ENCODE measurements at regions not wholly inside any gene's neighbourhood (a gene's known extent, or its start where the extent isn't known, plus 50 kb on each side); places are given as distances from the start of the nearest gene placed in this dataset.

DNA sequence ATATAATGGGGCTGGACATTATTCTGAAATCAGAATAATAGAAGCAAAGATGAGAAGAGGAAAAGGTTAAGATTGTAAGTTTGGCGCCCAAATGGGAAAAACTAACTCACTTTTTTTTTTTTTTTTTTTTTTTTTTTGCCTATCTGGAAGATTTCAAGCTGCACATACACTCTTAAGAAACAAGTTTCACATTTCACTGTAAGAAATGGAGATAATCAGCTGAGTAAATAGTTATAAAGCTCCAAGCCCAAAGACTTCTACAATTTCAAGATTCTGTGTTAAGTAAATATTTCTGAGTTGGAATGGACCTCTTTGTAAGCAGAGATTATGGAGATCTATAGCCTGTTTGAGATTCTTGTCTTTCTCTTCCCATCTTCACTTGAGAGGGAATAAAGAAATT lies 140.0 kb downstream of the SLC17A6 start:
- Histone ChIP-seq H3K4me3 (no peak overlapping the region), H3K9me3 (no peaks in the 10 kb centered on the region), H3K36me3 (no peaks in the 10 kb centered on the region), H3K27me3 (no peaks in the 10 kb centered on the region), H3K27ac (no peak overlapping the region), H3K4me1 (no peaks in the 10 kb centered on the region)
- intact Hi-C loops (cut with DNase I; ENCODE audit: low total_unique reads) = no loop called here
- DNase-seq (ENCODE audit: low spot score in 2 of 2) = no peak
- TF ChIP-seq, protein P1, sequence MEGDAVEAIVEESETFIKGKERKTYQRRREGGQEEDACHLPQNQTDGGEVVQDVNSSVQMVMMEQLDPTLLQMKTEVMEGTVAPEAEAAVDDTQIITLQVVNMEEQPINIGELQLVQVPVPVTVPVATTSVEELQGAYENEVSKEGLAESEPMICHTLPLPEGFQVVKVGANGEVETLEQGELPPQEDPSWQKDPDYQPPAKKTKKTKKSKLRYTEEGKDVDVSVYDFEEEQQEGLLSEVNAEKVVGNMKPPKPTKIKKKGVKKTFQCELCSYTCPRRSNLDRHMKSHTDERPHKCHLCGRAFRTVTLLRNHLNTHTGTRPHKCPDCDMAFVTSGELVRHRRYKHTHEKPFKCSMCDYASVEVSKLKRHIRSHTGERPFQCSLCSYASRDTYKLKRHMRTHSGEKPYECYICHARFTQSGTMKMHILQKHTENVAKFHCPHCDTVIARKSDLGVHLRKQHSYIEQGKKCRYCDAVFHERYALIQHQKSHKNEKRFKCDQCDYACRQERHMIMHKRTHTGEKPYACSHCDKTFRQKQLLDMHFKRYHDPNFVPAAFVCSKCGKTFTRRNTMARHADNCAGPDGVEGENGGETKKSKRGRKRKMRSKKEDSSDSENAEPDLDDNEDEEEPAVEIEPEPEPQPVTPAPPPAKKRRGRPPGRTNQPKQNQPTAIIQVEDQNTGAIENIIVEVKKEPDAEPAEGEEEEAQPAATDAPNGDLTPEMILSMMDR (IDR thresholded peaks at IDR 0.05) = no peak

DNA sequence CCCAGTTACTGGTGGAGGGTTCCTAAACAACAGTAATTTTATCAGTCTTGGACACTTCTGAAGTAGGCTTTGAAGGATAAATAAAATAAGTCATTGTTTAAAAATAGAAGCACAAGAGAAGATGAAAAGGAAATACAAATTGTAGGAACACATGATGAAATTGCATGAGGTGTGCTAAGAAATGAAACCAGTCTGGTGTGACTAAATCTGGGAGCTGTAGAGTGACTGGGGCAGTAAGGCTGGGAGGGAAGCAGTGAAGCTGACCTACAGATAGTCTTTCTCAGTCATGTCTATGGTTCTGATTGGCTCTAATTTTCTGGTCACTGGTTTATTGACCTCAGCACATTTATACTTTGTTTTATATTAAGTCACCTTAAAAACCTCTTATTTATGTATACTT lies 139.1 kb downstream of the SLC17A6 start:
- no peak overlapping the region for H3K27ac ChIP-seq
- no peaks in the 10 kb centered on the region for H3K4me1 ChIP-seq
- intact Hi-C loops (cut with DNase I; ENCODE audit: low total_unique reads) = no loop called here
- DNase-seq (ENCODE audit: low spot score in 2 of 2) = no peak
- H3K36me3 ChIP-seq = no peaks in the 10 kb centered on the region
- no peaks in the 10 kb centered on the region for H3K9me3 ChIP-seq
- H3K27me3 ChIP-seq = no peaks in the 10 kb centered on the region
- H3K4me3 ChIP-seq = no peak overlapping the region
- no peak for TF ChIP-seq POLR2AphosphoS5 (IDR thresholded peaks at IDR 0.05)
- TF ChIP-seq, protein P1 (IDR thresholded peaks at IDR 0.05) = no peak
- no peak for TF ChIP-seq POLR2A (IDR thresholded peaks at IDR 0.05)

GRCh38 chr11:22476589-22476988 lies 138.4 kb downstream of the SLC17A6 start:
- Histone ChIP-seq H3K9me3 (no peaks in the 10 kb centered on the region), H3K27ac (no peak overlapping the region), H3K27me3 (no peaks in the 10 kb centered on the region), H3K4me3 (no peak overlapping the region), H3K36me3 (no peaks in the 10 kb centered on the region), H3K4me1 (no peaks in the 10 kb centered on the region)
- TF ChIP-seq POLR2A (IDR thresholded peaks at IDR 0.05) (no peak), POLR2AphosphoS5 (IDR thresholded peaks at IDR 0.05) (no peak)
- intact Hi-C loops (cut with DNase I; ENCODE audit: low total_unique reads) = no loop called here
- DNase-seq (ENCODE audit: low spot score in 2 of 2) = no peak

- no peak for TF ChIP-seq POLR2AphosphoS5 (IDR thresholded peaks at IDR 0.05)
- TF ChIP-seq, protein P1 (IDR thresholded peaks at IDR 0.05) = no peak
- TF ChIP-seq POLR2A (IDR thresholded peaks at IDR 0.05) = no peak
- H3K9me3 ChIP-seq = no peaks in the 10 kb centered on the region
- H3K4me1 ChIP-seq = no peaks in the 10 kb centered on the region
- H3K27ac ChIP-seq = no peak overlapping the region
- no peaks in the 10 kb centered on the region for H3K27me3 ChIP-seq
- H3K4me3 ChIP-seq = no peak overlapping the region
- no peaks in the 10 kb centered on the region for H3K36me3 ChIP-seq
- intact Hi-C loops (cut with DNase I; ENCODE audit: low total_unique reads) = no loop called here
- no peak for DNase-seq (ENCODE audit: low spot score in 2 of 2)
Observed at GRCh38 chr11:22474616-22475015, 136.4 kb downstream of the SLC17A6 start.

GRCh38 chr11:22473586-22473985 lies 135.4 kb downstream of the SLC17A6 start:
- no peaks in the 10 kb centered on the region for H3K9me3 ChIP-seq
- no peaks in the 10 kb centered on the region for H3K4me1 ChIP-seq
- H3K36me3 ChIP-seq = no peaks in the 10 kb centered on the region
- H3K27me3 ChIP-seq = no peaks in the 10 kb centered on the region
- intact Hi-C loops (cut with DNase I; ENCODE audit: low total_unique reads) = no loop called here
- TF ChIP-seq POLR2A (IDR thresholded peaks at IDR 0.05) = no peak
- no peak for TF ChIP-seq POLR2AphosphoS5 (IDR thresholded peaks at IDR 0.05)
- TF ChIP-seq, protein P1 (IDR thresholded peaks at IDR 0.05) = no peak
- H3K27ac ChIP-seq = no peak overlapping the region
- DNase-seq (ENCODE audit: low spot score in 2 of 2) = no peak
- no peak overlapping the region for H3K4me3 ChIP-seq

- H3K27ac ChIP-seq = no peak overlapping the region
- DNase-seq (ENCODE audit: low spot score in 2 of 2) = no peak
- no peaks in the 10 kb centered on the region for H3K27me3 ChIP-seq
- H3K36me3 ChIP-seq = no peaks in the 10 kb centered on the region
- H3K9me3 ChIP-seq = no peaks in the 10 kb centered on the region
- TF ChIP-seq POLR2AphosphoS5 (IDR thresholded peaks at IDR 0.05) (no peak), POLR2A (IDR thresholded peaks at IDR 0.05) (no peak)
- TF ChIP-seq, protein P1 (IDR thresholded peaks at IDR 0.05) = no peak
- H3K4me3 ChIP-seq = no peak overlapping the region
- H3K4me1 ChIP-seq = no peaks in the 10 kb centered on the region
- intact Hi-C loops (cut with DNase I; ENCODE audit: low total_unique reads) = no loop called here
Observed at GRCh38 chr11:22472306-22472705, 134.1 kb downstream of the SLC17A6 start.
